C1 segment of cervical spinal cord (tissue), 14 donors: ENCODE measurements at regions not wholly inside any gene's neighbourhood (a gene's known extent, or its start where the extent isn't known, plus 50 kb on each side); places are given as distances from the start of the nearest gene placed in this dataset.
"Not testable (repeated sequence)": the region's sequence is repeated elsewhere in the genome, so short reads cannot be mapped to it uniquely, and the experiment has no call there.

Experiments used
- DNase-seq, 14 donors: peaks; one replicate each; lab custom pipeline; 2025; lab: John Stamatoyannopoulos, UW

DNA sequence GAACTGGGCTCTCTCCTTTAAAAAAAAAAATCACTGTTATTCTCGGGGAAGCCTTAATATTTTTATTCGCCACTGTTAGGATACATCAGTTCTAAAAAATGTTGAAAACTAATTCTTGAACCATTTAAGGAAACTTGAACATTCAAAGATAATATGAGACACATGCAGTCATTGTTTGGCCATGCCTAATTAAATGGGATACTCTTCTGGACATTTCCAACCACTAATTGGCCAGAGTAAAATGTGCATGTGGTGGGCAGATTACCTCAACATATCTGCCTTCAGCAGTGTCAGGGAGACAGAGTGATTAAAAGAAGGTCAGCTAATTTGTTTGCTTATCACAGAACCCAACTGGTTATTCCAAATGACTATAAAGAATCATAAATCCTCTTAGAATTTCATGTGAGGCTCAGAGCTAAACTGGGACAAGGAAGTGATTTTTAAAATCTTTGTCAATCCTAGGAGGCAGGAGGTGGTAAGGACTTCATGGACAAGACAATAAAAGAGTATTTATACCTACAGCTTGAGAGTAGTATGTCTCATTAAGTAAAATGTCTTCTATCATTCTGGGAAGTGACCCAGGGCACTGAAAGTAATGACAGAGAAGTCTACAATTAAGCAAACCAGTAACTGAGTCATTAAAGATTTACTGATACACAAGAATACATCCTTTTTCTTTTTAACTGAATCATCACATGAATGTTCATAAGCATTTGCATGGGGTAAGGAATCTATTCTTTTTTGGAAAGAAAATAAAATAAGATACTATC lies 242.9 kb upstream of the TRPM3 start:
- no peak for DNase-seq

DNA sequence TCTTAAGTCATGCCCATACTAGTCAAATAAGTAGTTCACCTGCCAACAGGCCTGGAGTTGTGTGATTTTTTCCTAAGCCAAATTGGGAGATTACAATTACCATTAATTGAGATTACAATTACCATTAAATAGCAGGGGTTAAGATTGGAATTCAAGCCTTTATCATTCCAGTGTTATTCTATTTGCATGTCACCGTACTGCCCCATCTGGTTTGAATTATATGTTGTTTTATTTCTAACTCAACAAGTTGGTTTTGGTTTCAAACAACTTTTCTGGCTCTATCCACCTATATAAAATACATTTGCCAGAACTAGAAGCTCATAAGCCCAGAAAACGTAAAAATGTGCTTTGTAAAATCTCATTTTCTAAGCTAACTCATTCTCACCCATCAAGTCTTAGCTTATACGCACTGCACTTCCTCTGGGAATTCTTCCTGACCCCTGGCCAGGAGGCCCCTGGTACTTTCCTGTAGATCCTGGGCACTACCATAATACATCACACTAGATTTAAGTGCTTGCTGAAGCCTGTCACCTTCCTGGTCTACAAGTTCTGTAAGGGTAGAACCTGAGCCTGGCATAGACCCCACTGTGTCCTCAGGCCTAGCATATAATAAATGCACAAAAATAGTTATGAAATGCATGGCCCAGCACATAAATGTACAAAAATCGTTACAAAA lies 242.0 kb upstream of the TRPM3 start:
- no peak for DNase-seq

DNA sequence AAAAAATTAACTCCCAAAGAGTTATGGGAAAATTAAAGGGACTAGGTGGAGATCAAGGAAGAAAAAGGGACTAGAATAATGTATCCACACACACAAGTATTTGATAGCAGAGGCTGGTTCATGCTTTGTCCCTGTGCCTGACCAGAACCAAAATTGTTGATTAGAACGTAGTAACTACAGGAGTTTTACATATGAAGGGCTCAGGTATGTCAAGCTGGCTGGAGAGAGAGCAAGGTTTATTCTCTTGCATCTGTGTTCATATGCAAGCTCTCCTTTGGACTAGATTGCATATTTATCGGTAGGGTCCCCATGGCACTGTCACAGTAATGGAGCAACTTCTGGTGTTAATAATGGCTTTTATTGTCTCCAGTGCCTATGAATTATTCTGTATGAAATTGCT lies 239.9 kb upstream of the TRPM3 start:
- no peak for DNase-seq

GRCh38 chr9:71357346-71357745 lies 235.9 kb upstream of the TRPM3 start:
- DNase-seq = no peak

DNA sequence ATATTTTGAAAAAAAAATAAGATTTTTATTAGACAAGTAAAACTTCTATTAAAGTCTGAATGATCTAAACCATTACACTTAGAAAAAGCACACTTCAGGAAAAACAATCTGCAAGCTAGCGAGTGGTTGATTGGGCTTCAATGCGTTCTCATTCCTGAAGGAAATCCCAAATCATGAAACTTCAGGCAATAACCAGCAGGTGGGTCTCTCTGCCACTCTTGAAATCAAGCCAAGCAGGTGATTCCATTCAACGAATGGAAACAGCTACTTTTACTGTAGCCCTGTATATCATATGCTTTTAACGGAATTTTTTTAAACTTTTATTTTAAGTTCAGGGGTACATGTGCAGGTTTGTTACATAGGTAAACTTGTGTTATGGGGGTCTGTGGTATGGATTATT lies 234.5 kb upstream of the TRPM3 start:
- DNase-seq = no peak

DNA sequence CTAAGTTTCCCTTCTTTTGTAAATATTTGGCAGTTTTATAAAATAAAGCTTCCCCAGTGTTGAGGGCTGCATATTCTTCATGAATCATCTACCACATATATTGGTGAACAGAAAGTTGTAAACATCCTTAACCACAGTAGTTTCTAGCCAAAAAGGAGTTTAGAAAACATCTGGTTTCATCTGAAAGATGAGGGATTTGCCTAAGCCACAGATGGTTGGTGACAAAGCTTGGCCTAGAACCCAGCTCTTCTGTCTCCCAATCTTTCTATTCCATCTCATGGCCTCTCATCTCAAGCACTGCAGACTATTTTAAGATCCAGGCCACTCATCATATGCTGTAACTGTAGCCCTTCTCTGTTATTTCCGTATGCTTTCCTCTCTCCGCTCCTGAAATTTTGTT lies 232.3 kb upstream of the TRPM3 start:
- no peak for DNase-seq

GRCh38 chr9:71352837-71353236 lies 231.4 kb upstream of the TRPM3 start:
- DNase-seq = no peak

- no peak for DNase-seq
Observed at GRCh38 chr9:71349218-71349617, 227.8 kb upstream of the TRPM3 start.

GRCh38 chr9:71333321-71333720 lies 211.9 kb upstream of the TRPM3 start:
- no peak for DNase-seq

DNA sequence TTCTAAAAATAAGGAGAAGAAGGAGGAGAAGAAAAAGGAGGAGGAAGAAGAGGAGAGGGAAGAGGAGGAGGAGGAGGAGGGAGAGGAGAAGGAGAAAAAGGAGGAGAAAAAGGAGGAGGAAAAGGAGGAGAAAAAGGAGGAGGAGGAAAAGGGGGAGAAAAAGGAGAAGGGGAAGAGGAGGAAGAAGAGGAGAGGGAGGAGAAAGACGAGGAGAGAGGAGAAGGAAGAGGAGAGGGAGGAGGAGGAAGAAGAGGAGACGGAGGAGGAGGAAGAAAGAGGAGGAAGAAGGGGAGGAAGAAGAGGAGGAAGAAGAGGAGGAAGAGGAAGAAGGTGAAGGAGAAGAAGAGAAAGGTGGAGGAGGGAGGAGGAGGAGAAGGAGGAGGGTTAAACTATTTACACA lies 210.2 kb upstream of the TRPM3 start:
- DNase-seq = no peak

GRCh38 chr9:71329873-71330272 lies 208.5 kb upstream of the TRPM3 start:
- no peak for DNase-seq

DNA sequence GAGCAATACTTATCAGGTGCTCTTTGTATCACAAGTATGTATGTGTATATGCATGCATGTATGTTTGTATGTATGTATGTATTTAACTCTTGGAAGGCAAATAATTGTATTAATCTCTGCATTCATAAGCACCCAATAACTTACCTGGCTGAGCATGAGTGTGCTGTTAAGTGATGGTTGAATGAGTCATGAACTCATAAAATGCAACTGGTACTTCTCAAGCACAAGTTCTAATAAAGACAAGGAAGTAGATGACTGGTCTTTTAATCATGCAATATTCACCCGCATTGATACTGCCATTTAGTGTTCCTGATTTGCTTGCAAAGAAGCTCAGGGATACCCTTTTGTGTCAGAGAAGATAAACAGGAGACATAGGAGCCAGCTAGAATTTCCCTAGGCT lies 204.9 kb upstream of the TRPM3 start:
- no peak for DNase-seq

DNA sequence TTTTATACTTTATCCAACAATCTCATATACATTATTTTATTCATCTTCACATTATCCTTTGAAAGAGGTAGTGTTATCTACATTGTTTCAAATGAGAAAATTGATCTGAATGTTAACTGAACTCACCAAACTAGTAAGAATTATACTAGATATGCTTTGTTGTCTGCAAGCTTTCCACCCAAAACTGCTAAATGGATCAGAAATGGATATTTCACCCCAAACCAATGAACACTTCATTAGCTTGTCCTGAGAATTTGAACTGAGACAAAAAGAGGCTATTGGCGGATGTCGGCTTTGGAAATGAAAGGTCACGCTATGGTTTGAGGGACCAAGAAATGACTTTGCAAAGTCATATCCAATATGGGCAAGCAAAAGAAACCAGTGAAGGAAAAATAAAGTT lies 201.9 kb upstream of the TRPM3 start:
- DNase-seq = no peak

GRCh38 chr9:71322311-71322710 lies 200.9 kb upstream of the TRPM3 start:
- no peak for DNase-seq

- no peak for DNase-seq
Observed at GRCh38 chr9:71308454-71308853, 187.0 kb upstream of the TRPM3 start.

DNA sequence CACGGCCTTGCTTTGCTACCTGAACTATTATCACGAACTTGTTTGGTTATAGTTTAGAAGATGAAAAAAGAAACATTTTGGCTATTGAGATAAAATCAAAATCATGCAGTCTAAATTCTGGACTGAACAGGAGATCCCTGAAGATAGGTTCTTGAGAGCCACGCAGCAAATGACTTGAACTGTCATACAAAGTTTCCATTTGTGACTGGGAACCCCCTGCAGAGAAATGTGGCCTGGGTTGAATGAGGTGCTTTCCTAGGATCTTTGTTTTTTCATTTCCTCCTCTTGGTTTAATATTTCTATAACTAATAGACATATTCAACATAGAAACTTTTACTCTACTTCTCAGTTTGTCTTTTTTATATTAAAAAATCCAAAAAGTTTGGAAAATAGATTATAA lies 184.7 kb upstream of the TRPM3 start:
- no peak for DNase-seq

- no peak for DNase-seq
Observed at GRCh38 chr9:71303351-71303750, 181.9 kb upstream of the TRPM3 start.

GRCh38 chr9:71302776-71303175 lies 181.4 kb upstream of the TRPM3 start:
- DNase-seq = no peak

DNA sequence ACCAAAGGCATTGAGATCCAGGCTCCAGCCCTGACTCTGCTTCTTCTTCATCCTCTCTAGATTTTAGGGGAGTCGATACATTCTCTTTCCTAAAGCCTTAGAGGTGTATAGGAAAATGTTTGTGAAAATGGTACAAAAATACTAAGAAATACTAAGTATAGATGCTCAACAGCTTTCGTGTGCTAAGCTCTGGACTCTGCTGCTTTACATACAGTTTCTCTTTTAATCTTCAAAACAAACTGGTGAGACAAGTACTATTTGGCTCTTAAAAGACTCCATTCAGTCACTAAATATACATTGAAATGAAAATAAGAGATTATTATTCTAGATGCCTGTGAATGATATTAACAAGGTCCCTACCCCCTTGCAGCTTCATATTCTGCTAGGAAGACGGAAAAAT lies 174.5 kb upstream of the TRPM3 start:
- DNase-seq = no peak

DNA sequence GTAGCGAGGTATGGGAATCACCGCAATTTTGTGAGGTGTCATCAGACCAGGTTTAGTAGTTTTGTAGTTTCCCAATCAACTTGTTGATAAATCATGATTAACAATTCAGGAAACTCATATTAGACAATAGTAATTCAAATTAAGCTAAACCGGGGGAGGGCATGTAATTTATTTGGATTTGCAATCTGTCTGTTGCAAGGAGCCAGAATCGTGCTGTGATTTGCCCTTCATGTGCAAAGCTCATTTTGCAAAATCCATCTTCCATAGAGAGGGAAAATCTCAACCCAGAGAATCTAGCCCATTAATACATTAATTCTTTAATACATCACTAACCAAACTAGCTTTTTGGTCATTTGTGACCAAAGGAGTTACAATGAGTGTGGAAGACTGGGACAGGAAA lies 164.7 kb upstream of the TRPM3 start:
- DNase-seq = peak in 1 of 14 donors; percentile 90

GRCh38 chr9:71285191-71285656 lies 163.8 kb upstream of the TRPM3 start:
- DNase-seq = peak in 12 of 14 donors; percentile 6 to 85 (median 35)

DNA sequence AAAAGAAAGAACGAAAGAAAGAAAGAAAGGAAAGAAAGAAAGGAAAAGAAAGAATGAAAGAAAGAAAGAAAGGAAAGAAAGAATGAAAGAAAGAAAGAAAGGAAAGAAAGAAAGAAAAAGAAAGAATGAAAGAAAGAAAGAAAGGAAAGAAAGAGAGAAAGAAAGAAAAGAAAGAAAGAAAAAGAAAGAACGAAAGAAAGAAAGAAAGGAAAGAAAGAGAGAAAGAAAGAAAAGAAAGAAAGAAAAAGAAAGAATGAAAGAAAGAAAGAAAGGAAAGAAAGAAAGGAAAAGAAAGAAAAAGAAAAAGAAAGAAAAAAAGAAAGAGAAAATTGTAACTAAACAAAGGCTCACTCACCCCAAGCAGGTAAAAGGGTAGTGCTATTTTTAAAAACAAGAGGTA lies 160.7 kb upstream of the TRPM3 start:
- not testable (repeated sequence) for DNase-seq

DNA sequence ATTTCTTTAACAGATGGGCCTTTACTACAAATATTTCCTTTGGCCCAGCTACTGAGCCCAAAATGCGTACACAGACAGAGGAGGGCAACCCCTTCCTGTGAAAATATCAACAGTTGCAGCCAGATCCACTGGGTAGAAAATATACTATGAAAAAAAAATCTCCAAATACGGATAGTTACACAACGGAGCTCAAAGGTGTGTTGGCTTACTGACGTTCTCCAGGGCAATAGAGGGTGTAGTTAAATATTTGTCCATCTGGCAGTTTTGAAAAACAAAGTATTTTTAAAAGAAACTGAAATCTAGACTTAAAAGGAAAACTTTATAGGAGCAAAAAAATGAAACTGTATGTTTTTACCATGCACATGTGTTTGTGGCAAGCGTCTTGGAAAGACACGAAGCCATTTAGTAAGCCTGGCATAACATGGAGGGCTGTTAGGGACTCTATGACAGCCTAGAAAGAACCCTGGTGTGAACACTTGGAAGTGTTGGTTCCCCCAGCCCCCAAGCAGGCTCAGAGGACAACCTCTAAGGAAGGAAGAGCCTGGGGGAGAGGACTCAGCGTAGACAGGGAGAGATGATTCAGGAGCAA lies 157.8 kb upstream of the TRPM3 start:
- peak in 1 of 14 donors; percentile 10 for DNase-seq
